Vagina (tissue), 2 donors: ENCODE measurements at regions not wholly inside any gene's neighbourhood (a gene's known extent, or its start where the extent isn't known, plus 50 kb on each side); places are given as distances from the start of the nearest gene placed in this dataset.

Experiments
- DNase-seq, 2 donors: peaks; one replicate each; pipeline ENCODE4 v3.0.0-alpha.2; 2017; ENCODE audit errors: extremely low spot score in 2 of 2
- H3K27ac ChIP-seq: fragments of 200-600 bp; sonication (generic); one replicate; pipeline ENCODE4 v1.5.1; 2019
- H3K27me3 ChIP-seq: fragments of 200-600 bp; sonication (generic); one replicate; pipeline ENCODE4 v1.5.1; 2019
- H3K36me3 ChIP-seq, 2 donors: fragments of 200-600 bp; sonication (generic); one replicate each; pipeline ENCODE4 v1.5.1; 2017 to 2019
- H3K4me1 ChIP-seq: fragments of 200-600 bp; sonication (generic); one replicate; pipeline ENCODE4 v1.5.1; 2019
- H3K4me3 ChIP-seq, 2 donors: fragments of 200-600 bp; sonication (generic); 1 replicate in 1 of 2; 2 replicates in 1 of 2; pipeline ENCODE4 v1.5.1; 2016 to 2019
- H3K9me3 ChIP-seq: fragments of 200-600 bp; sonication (generic); one replicate; pipeline ENCODE4 v1.5.1; 2019
- CTCF ChIP-seq, 3 experiments: fragments of 450-650 bp in 2 of 3; fragments of 200-600 bp in 1 of 3; sonication (generic) in 1 of 3; IDR thresholded peaks; one replicate each; pipeline ENCODE4 v1.5.1; 2017 to 2019; ENCODE audit warnings: antibody characterized with exemption in 3 of 3, mild to moderate bottlenecking in 2 of 3, moderate library complexity in 2 of 3
- POLR2A ChIP-seq, 2 donors: fragments of 450-650 bp; IDR thresholded peaks; one replicate each; pipeline ENCODE4 v1.6.1; 2017; ENCODE audit warnings: antibody characterized with exemption in 2 of 2, mild to moderate bottlenecking in 2 of 2, moderate library complexity in 2 of 2
- POLR2AphosphoS5 ChIP-seq, 2 donors: sonication (generic); formaldehyde crosslinking; IDR thresholded peaks; one replicate each; pipeline ENCODE4 v1.9.0; 2017; ENCODE audit warnings: antibody characterized with exemption in 2 of 2, mild to moderate bottlenecking in 2 of 2, low read depth in 1 of 2; ENCODE audit not compliant: insufficient read depth in 1 of 2
- intact Hi-C: fragments of 100-400 bp; cut with DNase I; formaldehyde crosslinking; loops from one replicate; pipeline ENCODE4 v1.15.1; 2023

GRCh38 chr6:115004204-115004603, 661.4 kb upstream of the HS3ST5 start:
- DNase-seq = no peak
- Histone ChIP-seq H3K4me3 (no peak overlapping the region), H3K27ac (no peak overlapping the region), H3K36me3 (no peaks in the 10 kb centered on the region), H3K9me3 (no peaks in the 10 kb centered on the region), H3K27me3 (no peaks in the 10 kb centered on the region), H3K4me1 (no peaks in the 10 kb centered on the region)
- TF ChIP-seq CTCF (IDR thresholded peaks at IDR 0.05) (no peak), POLR2AphosphoS5 (IDR thresholded peaks at IDR 0.05; ENCODE audit: insufficient read depth in 1 of 2, low read depth in 1 of 2) (no peak), POLR2A (IDR thresholded peaks at IDR 0.05) (no peak)
- intact Hi-C loops = no loop called here

GRCh38 chr6:115001731-115002350, 659.0 kb upstream of the HS3ST5 start:
- Histone ChIP-seq H3K27me3 (no peaks in the 10 kb centered on the region), H3K36me3 (no peaks in the 10 kb centered on the region), H3K27ac (no peak overlapping the region), H3K9me3 (no peaks in the 10 kb centered on the region), H3K4me3 (no peak overlapping the region), H3K4me1 (no peaks in the 10 kb centered on the region)
- TF ChIP-seq POLR2AphosphoS5 (IDR thresholded peaks at IDR 0.05; ENCODE audit: insufficient read depth in 1 of 2, low read depth in 1 of 2) (no peak), POLR2A (IDR thresholded peaks at IDR 0.05) (no peak), CTCF (IDR thresholded peaks at IDR 0.05) (no peak)
- DNase-seq = no peak
- intact Hi-C loops = no loop called here

- no peaks in the 10 kb centered on the region for H3K36me3 ChIP-seq
- intact Hi-C loops = no loop called here
- no peak overlapping the region for H3K27ac ChIP-seq
- H3K9me3 ChIP-seq = no peaks in the 10 kb centered on the region
- DNase-seq = no peak
- H3K27me3 ChIP-seq = no peaks in the 10 kb centered on the region
- H3K4me1 ChIP-seq = no peaks in the 10 kb centered on the region
- H3K4me3 ChIP-seq = no peak overlapping the region
- no peak for TF ChIP-seq POLR2A (IDR thresholded peaks at IDR 0.05)
- TF ChIP-seq POLR2AphosphoS5 (IDR thresholded peaks at IDR 0.05; ENCODE audit: insufficient read depth in 1 of 2, low read depth in 1 of 2) = no peak
- no peak for TF ChIP-seq CTCF (IDR thresholded peaks at IDR 0.05)
Measured at GRCh38 chr6:115000736-115001135, 657.9 kb upstream of the HS3ST5 start.

GRCh38 chr6:114998492-114998891, 655.7 kb upstream of the HS3ST5 start:
- no peak for DNase-seq
- TF ChIP-seq POLR2A (IDR thresholded peaks at IDR 0.05) (no peak), CTCF (IDR thresholded peaks at IDR 0.05) (no peak), POLR2AphosphoS5 (IDR thresholded peaks at IDR 0.05; ENCODE audit: insufficient read depth in 1 of 2, low read depth in 1 of 2) (no peak)
- Histone ChIP-seq H3K4me3 (no peak overlapping the region), H3K4me1 (no peaks in the 10 kb centered on the region), H3K9me3 (no peaks in the 10 kb centered on the region), H3K36me3 (no peaks in the 10 kb centered on the region), H3K27me3 (no peaks in the 10 kb centered on the region), H3K27ac (no peak overlapping the region)
- intact Hi-C loops = no loop called here

- no peak for DNase-seq
- Histone ChIP-seq H3K36me3 (no peaks in the 10 kb centered on the region), H3K4me3 (no peak overlapping the region), H3K4me1 (no peaks in the 10 kb centered on the region), H3K27ac (no peak overlapping the region), H3K27me3 (no peaks in the 10 kb centered on the region), H3K9me3 (no peaks in the 10 kb centered on the region)
- TF ChIP-seq POLR2AphosphoS5 (IDR thresholded peaks at IDR 0.05; ENCODE audit: insufficient read depth in 1 of 2, low read depth in 1 of 2) (no peak), CTCF (IDR thresholded peaks at IDR 0.05) (no peak), POLR2A (IDR thresholded peaks at IDR 0.05) (no peak)
- intact Hi-C loops = no loop called here
Measured at GRCh38 chr6:114997813-114998292, 655.0 kb upstream of the HS3ST5 start.
